Nephron progenitor cell (in vitro differentiated cells): ENCODE measurements at regions not wholly inside any gene's neighbourhood (a gene's known extent, or its start where the extent isn't known, plus 50 kb on each side); places are given as distances from the start of the nearest gene placed in this dataset.

Experiments used
- DNase-seq: peaks from one replicate; pipeline ENCODE4 v3.0.0; 2021
- H3K27ac Mint-ChIP-seq: 2 replicates; pipeline ENCODE4 v1.8.0; 2021; ENCODE audit warnings: mild to moderate bottlenecking, moderate library complexity, mixed read lengths
- H3K27me3 Mint-ChIP-seq: 2 replicates; pipeline ENCODE4 v1.8.0; 2021; ENCODE audit warnings: mild to moderate bottlenecking, low read depth, mixed read lengths; ENCODE audit not compliant: poor library complexity
- H3K36me3 Mint-ChIP-seq: 2 replicates; pipeline ENCODE4 v1.8.0; 2021; ENCODE audit warnings: low read depth, mixed read lengths
- H3K4me1 Mint-ChIP-seq: 2 replicates; pipeline ENCODE4 v1.8.0; 2021; ENCODE audit warnings: mixed read lengths
- H3K4me3 Mint-ChIP-seq: 2 replicates; pipeline ENCODE4 v1.8.0; 2021; ENCODE audit warnings: mild to moderate bottlenecking, moderate library complexity, mixed read lengths
- H3K9me3 Mint-ChIP-seq: 2 replicates; pipeline ENCODE4 v1.8.0; 2021; ENCODE audit warnings: mild to moderate bottlenecking, moderate library complexity, mixed read lengths
- CTCF ChIP-seq: fragments of 200-600 bp; sonication (generic); IDR thresholded peaks from 2 replicates; pipeline ENCODE4 v1.5.0; 2021; ENCODE audit warnings: antibody characterized with exemption

- TF ChIP-seq CTCF = no peak
- Mint-ChIP-seq H3K4me3 (no peak overlapping the region), H3K9me3 (no peaks in the 10 kb centered on the region), H3K27ac (no peak overlapping the region), H3K36me3 (no peaks in the 10 kb centered on the region), H3K4me1 (no peaks in the 10 kb centered on the region), H3K27me3 (no peaks in the 10 kb centered on the region)
- no peak for DNase-seq
Measured at GRCh38 chr11:26942356-26942755, 51.6 kb upstream of the FIBIN start.

GRCh38 chr11:26943636-26944035, 50.3 kb upstream of the FIBIN start:
- Mint-ChIP-seq H3K4me3 (no peak overlapping the region), H3K9me3 (no peaks in the 10 kb centered on the region), H3K36me3 (no peaks in the 10 kb centered on the region), H3K27ac (no peak overlapping the region), H3K4me1 (no peaks in the 10 kb centered on the region), H3K27me3 (no peaks in the 10 kb centered on the region)
- no peak for TF ChIP-seq CTCF
- DNase-seq = no peak
